Liver (tissue), 8 donors: ENCODE measurements at regions not wholly inside any gene's neighbourhood (a gene's known extent, or its start where the extent isn't known, plus 50 kb on each side); places are given as distances from the start of the nearest gene placed in this dataset.

Source experiments
- DNase-seq: peaks from one replicate; pipeline ENCODE4 v3.0.0-alpha.2; 2017; ENCODE audit warnings: low spot score
- H3K27ac ChIP-seq, 2 donors: one replicate each; pipeline ENCODE4 v1.7.0; 2013; ENCODE audit warnings: inconsistent platforms in 2 of 2, low read length in 2 of 2, control low read depth in 1 of 2, low read depth in 1 of 2, mild to moderate bottlenecking in 1 of 2
- H3K27me3 ChIP-seq, 4 donors: one replicate each; pipeline versions ENCODE4 v1.6.1 to v1.7.0; 2013; ENCODE audit warnings: low read length in 3 of 4, inconsistent platforms in 1 of 4, mild to moderate bottlenecking in 1 of 4, moderate library complexity in 1 of 4; ENCODE audit not compliant: control insufficient read depth in 4 of 4, insufficient read depth in 4 of 4
- H3K36me3 ChIP-seq, 4 donors: one replicate each; pipeline versions ENCODE4 v1.6.1 to v1.7.0; 2013; ENCODE audit warnings: low read length in 3 of 4, mild to moderate bottlenecking in 3 of 4, low read depth in 1 of 4, moderate library complexity in 1 of 4; ENCODE audit not compliant: control insufficient read depth in 4 of 4, insufficient read depth in 3 of 4
- H3K4me1 ChIP-seq, 4 donors: one replicate each; pipeline versions ENCODE4 v1.6.1 to v1.7.0; 2013; ENCODE audit warnings: low read length in 3 of 4, mild to moderate bottlenecking in 3 of 4, moderate library complexity in 1 of 4; ENCODE audit not compliant: control insufficient read depth in 4 of 4, insufficient read depth in 4 of 4
- H3K4me3 ChIP-seq, 3 donors: one replicate each; pipeline versions ENCODE4 v1.6.1 to v1.7.0; 2013; ENCODE audit warnings: low read length in 3 of 3, control low read depth in 1 of 3, low read depth in 1 of 3, mild to moderate bottlenecking in 1 of 3
- H3K9ac ChIP-seq, 2 donors: one replicate each; pipeline ENCODE4 v1.7.0; 2013; ENCODE audit warnings: low read length in 2 of 2, mild to moderate bottlenecking in 2 of 2, moderate library complexity in 2 of 2, control low read depth in 1 of 2, low read depth in 1 of 2
- H3K9me3 ChIP-seq, 4 donors: one replicate each; pipeline versions ENCODE4 v1.6.1 to v1.7.0; 2013; ENCODE audit warnings: low read length in 3 of 4; ENCODE audit not compliant: control insufficient read depth in 4 of 4
- EGR1 ChIP-seq, 2 donors: IDR thresholded peaks; 2 replicates each; pipeline ENCODE4 v1.6.1; 2016 to 2018; ENCODE audit warnings: antibody characterized with exemption in 2 of 2, low read depth in 2 of 2
- FOXA1 ChIP-seq: IDR thresholded peaks from 2 replicates; pipeline ENCODE4 v1.6.1; 2016; ENCODE audit warnings: antibody characterized with exemption
- FOXA2 ChIP-seq: IDR thresholded peaks from 2 replicates; pipeline ENCODE4 v1.6.1; 2016; ENCODE audit warnings: antibody characterized with exemption
- GABPA ChIP-seq, 2 donors: IDR thresholded peaks in 1 of 2; conservative IDR thresholded peaks in 1 of 2; 2 replicates each; pipeline ENCODE4 v1.6.1; 2016; ENCODE audit warnings: antibody characterized with exemption in 2 of 2, mild to moderate bottlenecking in 1 of 2, moderate library complexity in 1 of 2
- HNF4A ChIP-seq, 2 donors: conservative IDR thresholded peaks; 2 replicates each; pipeline ENCODE4 v1.6.1; 2016; ENCODE audit warnings: antibody characterized with exemption in 2 of 2, mild to moderate bottlenecking in 2 of 2
- HNF4G ChIP-seq: IDR thresholded peaks from 2 replicates; pipeline ENCODE4 v1.6.1; 2016; ENCODE audit warnings: antibody characterized with exemption
- JUND ChIP-seq, 2 donors: IDR thresholded peaks; 2 replicates each; pipeline ENCODE4 v1.6.1; 2016; ENCODE audit warnings: antibody characterized with exemption in 2 of 2
- MAX ChIP-seq: IDR thresholded peaks from 2 replicates; pipeline ENCODE4 v1.6.1; 2016; ENCODE audit warnings: antibody characterized with exemption
- NR2F2 ChIP-seq: IDR thresholded peaks from 2 replicates; pipeline ENCODE4 v1.6.1; 2016; ENCODE audit warnings: antibody characterized with exemption
- RAD21 ChIP-seq, 2 donors: IDR thresholded peaks; 2 replicates each; pipeline ENCODE4 v1.6.1; 2016; ENCODE audit warnings: antibody characterized with exemption in 2 of 2, mild to moderate bottlenecking in 2 of 2
- REST ChIP-seq: IDR thresholded peaks from 2 replicates; pipeline ENCODE4 v1.6.1; 2016; ENCODE audit warnings: antibody characterized with exemption, mild to moderate bottlenecking
- RXRA ChIP-seq, 2 donors: IDR thresholded peaks; 2 replicates each; pipeline ENCODE4 v1.6.1; 2017 to 2018; ENCODE audit warnings: antibody characterized with exemption in 2 of 2, mild to moderate bottlenecking in 1 of 2
- SP1 ChIP-seq: IDR thresholded peaks from 2 replicates; pipeline ENCODE4 v1.6.1; 2018; ENCODE audit warnings: antibody characterized with exemption, mild to moderate bottlenecking
- YY1 ChIP-seq: IDR thresholded peaks from 2 replicates; pipeline ENCODE4 v1.6.1; 2016; ENCODE audit warnings: antibody characterized with exemption, mild to moderate bottlenecking
- ZBTB33 ChIP-seq: IDR thresholded peaks from 2 replicates; pipeline ENCODE4 v1.6.1; 2016; ENCODE audit warnings: antibody characterized with exemption
- whole genome bisulfite sequencing: extraction: QIAGEN DNeasy Blood & Tissue Kit; methylation state at CpG from one replicate; pipeline ENCODE4 v1.1.7; 2013; 5-methylcytosine and 5-hydroxymethylcytosine counted together
- TF ChIP-seq, protein P1 (sequence below): fragments of 150-350 bp; IDR thresholded peaks from 2 replicates; pipeline ENCODE4 v1.5.1; 2017; ENCODE audit warnings: improper control_type of control experiment, low read depth, low read length; ENCODE audit not compliant: missing input control
- TF ChIP-seq, protein P2 (sequence below): IDR thresholded peaks from 2 replicates; pipeline ENCODE4 v1.6.1; 2016; ENCODE audit warnings: antibody characterized with exemption
- donor health status: healthy.
- donor health status: healthy.
- donor health status: healthy.
- donor health status: healthy.
- donor health status: healthy.

DNA sequence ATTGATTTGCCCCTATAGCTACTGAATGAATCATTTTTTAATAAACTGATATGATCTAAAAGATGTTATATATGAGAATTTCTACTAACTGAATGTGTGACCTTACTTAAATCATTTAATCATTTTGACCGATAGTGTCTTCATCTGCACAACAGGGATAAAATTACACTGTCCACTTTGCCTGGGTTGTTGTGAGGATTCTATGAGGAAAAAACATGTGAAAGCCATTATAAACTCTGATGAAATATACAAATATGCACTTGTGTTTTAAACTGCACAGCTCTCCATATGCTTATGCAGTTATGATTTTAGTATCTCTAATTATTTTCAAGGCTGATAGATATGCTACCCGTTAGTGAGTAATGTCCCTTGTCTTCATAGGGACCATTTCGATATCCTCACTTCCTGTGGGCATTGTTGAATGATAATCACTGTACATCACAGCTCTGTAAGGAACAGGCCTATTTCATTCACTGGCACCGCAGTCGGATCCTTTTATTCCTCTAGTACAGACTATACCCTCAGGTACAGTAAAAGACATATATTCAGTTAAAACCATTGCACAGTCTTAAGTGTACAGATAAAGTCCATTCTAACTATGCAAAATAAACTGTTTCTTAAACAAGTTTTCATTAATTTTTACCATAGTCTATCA, 88.7 kb upstream of the RAP1B start:
- WGBS, result 84% methylated on average over 5 of the region's 5 CpGs
- H3K27ac ChIP-seq, result no peak overlapping the region
- no peak for DNase-seq
- H3K4me1 ChIP-seq, result no peaks in the 10 kb centered on the region
- TF ChIP-seq YY1 (no peak), RXRA (IDR thresholded peaks at IDR 0.05) (no peak), RAD21 (IDR thresholded peaks at IDR 0.05) (no peak), FOXA2 (no peak), HNF4G (no peak), GABPA (IDR thresholded peaks at IDR 0.05 in 1 of 2, conservative IDR thresholded peaks at IDR 0.05 in 1 of 2) (no peak), REST (no peak), NR2F2 (no peak), EGR1 (IDR thresholded peaks at IDR 0.05; ENCODE audit: low read depth in 2 of 2) (no peak), FOXA1 (no peak), SP1 (no peak), JUND (IDR thresholded peaks at IDR 0.05) (no peak)
- TF ChIP-seq, protein P1, sequence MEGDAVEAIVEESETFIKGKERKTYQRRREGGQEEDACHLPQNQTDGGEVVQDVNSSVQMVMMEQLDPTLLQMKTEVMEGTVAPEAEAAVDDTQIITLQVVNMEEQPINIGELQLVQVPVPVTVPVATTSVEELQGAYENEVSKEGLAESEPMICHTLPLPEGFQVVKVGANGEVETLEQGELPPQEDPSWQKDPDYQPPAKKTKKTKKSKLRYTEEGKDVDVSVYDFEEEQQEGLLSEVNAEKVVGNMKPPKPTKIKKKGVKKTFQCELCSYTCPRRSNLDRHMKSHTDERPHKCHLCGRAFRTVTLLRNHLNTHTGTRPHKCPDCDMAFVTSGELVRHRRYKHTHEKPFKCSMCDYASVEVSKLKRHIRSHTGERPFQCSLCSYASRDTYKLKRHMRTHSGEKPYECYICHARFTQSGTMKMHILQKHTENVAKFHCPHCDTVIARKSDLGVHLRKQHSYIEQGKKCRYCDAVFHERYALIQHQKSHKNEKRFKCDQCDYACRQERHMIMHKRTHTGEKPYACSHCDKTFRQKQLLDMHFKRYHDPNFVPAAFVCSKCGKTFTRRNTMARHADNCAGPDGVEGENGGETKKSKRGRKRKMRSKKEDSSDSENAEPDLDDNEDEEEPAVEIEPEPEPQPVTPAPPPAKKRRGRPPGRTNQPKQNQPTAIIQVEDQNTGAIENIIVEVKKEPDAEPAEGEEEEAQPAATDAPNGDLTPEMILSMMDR, result no peak
- H3K36me3 ChIP-seq, result no peaks in the 10 kb centered on the region
- no peaks in the 10 kb centered on the region for H3K9me3 ChIP-seq
- H3K4me3 ChIP-seq, result no peak overlapping the region
- H3K27me3 ChIP-seq, result no peaks in the 10 kb centered on the region
- no peak overlapping the region for H3K9ac ChIP-seq

DNA sequence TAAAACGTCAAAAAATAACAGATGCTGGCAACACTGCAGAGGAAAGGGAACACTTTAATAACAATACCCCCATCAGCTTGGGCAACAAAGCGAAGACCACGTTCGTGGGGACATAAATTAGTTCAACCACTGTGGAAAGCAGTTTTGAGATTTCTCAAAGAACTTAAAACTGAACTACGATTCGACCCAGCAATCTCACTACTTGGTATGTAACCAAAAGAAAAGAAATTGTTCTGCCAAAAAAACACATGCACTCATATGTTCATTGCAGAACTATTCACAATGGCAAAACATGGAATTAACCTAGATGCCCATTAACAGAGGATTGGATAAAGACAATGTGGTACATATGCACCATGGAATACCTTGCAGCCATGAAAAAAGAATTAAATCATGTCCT, 81.2 kb upstream of the RAP1B start:
- H3K4me3 ChIP-seq, result no peak overlapping the region
- H3K27me3 ChIP-seq, result no peaks in the 10 kb centered on the region
- H3K27ac ChIP-seq, result no peak overlapping the region
- no peaks in the 10 kb centered on the region for H3K36me3 ChIP-seq
- peaks cover 2 to 29% (median 22%) of the 10 kb centered on the region in 4 donors for H3K4me1 ChIP-seq
- no peak for DNase-seq
- H3K9me3 ChIP-seq, result no peaks in the 10 kb centered on the region
- H3K9ac ChIP-seq, result no peak overlapping the region
- 86% methylated on average over 6 of the region's 6 CpGs for WGBS
- no peak for TF ChIP-seq GABPA (IDR thresholded peaks at IDR 0.05 in 1 of 2, conservative IDR thresholded peaks at IDR 0.05 in 1 of 2)
- no peak for TF ChIP-seq REST
- no peak for TF ChIP-seq RAD21 (IDR thresholded peaks at IDR 0.05)
- no peak for TF ChIP-seq SP1
- no peak for TF ChIP-seq HNF4G
- TF ChIP-seq RXRA (IDR thresholded peaks at IDR 0.05), result no peak
- no peak for TF ChIP-seq YY1
- TF ChIP-seq MAX, result no peak
- TF ChIP-seq EGR1 (IDR thresholded peaks at IDR 0.05; ENCODE audit: low read depth in 2 of 2), result no peak
- TF ChIP-seq, protein P1, result no peak
- no peak for TF ChIP-seq FOXA1
- TF ChIP-seq, protein P2, sequence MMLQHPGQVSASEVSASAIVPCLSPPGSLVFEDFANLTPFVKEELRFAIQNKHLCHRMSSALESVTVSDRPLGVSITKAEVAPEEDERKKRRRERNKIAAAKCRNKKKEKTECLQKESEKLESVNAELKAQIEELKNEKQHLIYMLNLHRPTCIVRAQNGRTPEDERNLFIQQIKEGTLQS, result no peak
- no peak for TF ChIP-seq ZBTB33
- no peak for TF ChIP-seq HNF4A (conservative IDR thresholded peaks at IDR 0.05)
- no peak for TF ChIP-seq FOXA2
- TF ChIP-seq JUND (IDR thresholded peaks at IDR 0.05), result no peak
